Lower leg skin (tissue), 4 donors: ENCODE measurements at regions not wholly inside any gene's neighbourhood (a gene's known extent, or its start where the extent isn't known, plus 50 kb on each side); places are given as distances from the start of the nearest gene placed in this dataset.

Source experiments
- DNase-seq, 2 donors: peaks; one replicate each; pipeline ENCODE4 v3.0.0-alpha.2; 2019; ENCODE audit warnings: low spot score in 2 of 2
- H3K4me3 ChIP-seq: fragments of 200-600 bp; sonication (generic); 2 replicates; pipeline ENCODE4 v1.5.1; 2017; ENCODE audit warnings: mild to moderate bottlenecking, low read depth; ENCODE audit not compliant: poor library complexity, severe bottlenecking
- POLR2A ChIP-seq, 2 donors: fragments of 450-650 bp; IDR thresholded peaks; one replicate each; pipeline ENCODE4 v1.6.1; 2016 to 2017; ENCODE audit warnings: antibody characterized with exemption in 2 of 2, mild to moderate bottlenecking in 1 of 2, moderate library complexity in 1 of 2
- WGBS, 2 donors: methylation state at CpG; one replicate each; pipeline ENCODE4 v1.1.5; 2018; 5-methylcytosine and 5-hydroxymethylcytosine counted together
- intact Hi-C: fragments of 100-400 bp; cut with DNase I; formaldehyde crosslinking; loops from one replicate; pipeline ENCODE4 v1.15.0; 2023; ENCODE audit warnings: low total_unique reads
- TF ChIP-seq, protein P1 (sequence below), 3 donors: fragments of 450-650 bp; IDR thresholded peaks; one replicate each; pipeline ENCODE4 v1.5.1; 2016; ENCODE audit warnings: antibody characterized with exemption in 3 of 3, mild to moderate bottlenecking in 3 of 3, moderate library complexity in 2 of 3

DNA sequence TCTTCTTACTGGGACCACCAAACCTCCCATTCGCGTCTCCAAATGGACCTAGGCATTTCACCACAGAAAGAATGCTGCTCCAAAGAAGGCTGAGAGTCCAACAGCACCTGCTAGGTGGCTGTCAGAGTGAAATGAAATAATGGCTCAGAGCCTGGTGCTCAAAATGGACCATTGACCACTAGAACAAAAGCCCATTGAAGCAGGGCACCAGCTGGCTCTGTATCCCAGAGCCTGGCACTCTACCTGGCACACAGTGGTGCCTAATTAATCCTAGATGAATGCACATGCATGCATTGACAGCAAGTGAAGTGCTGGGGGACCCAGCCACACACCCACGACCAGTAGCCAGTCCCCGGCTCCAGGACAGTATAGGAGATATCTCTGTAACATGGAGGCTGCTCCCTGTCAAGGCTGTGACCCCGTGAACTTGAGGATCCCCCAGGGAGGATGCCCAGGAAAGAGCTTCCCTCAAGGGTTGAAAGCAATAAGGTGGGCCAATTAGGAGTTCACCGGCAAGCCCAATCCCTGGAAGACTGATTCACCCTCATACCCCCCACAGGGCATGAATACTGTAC is 261.3 kb downstream of the TNS1 start:
- WGBS, 2 donors, result 93 to 94% methylated on average over 5 to 6 of the region's 6 CpGs
- TF ChIP-seq, protein P1, sequence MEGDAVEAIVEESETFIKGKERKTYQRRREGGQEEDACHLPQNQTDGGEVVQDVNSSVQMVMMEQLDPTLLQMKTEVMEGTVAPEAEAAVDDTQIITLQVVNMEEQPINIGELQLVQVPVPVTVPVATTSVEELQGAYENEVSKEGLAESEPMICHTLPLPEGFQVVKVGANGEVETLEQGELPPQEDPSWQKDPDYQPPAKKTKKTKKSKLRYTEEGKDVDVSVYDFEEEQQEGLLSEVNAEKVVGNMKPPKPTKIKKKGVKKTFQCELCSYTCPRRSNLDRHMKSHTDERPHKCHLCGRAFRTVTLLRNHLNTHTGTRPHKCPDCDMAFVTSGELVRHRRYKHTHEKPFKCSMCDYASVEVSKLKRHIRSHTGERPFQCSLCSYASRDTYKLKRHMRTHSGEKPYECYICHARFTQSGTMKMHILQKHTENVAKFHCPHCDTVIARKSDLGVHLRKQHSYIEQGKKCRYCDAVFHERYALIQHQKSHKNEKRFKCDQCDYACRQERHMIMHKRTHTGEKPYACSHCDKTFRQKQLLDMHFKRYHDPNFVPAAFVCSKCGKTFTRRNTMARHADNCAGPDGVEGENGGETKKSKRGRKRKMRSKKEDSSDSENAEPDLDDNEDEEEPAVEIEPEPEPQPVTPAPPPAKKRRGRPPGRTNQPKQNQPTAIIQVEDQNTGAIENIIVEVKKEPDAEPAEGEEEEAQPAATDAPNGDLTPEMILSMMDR (IDR thresholded peaks at IDR 0.05), result no peak
- no peak for TF ChIP-seq POLR2A (IDR thresholded peaks at IDR 0.05)
- H3K4me3 ChIP-seq, result no peak overlapping the region
- no peak for DNase-seq
- intact Hi-C loops, result no loop called here

DNA sequence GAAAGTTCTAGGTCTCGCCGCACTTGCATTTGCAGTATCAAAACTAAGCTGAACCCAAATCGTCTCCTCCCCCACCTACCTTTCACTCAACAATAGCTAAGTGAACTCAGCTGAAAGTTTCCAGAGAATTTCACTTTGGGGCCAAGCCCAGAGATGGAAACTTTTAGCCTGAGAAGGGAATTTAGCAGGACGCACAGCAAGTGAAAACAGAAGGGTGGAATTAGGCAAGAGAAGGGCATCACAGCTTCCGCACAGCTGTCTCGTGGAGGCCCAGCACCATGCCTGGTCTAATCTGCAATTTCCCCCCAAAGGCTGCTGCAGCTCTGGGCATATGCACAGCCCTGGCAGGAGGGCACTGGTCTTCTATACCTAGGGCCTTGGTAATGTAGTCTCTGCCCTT is 262.0 kb downstream of the TNS1 start:
- TF ChIP-seq, protein P1 (IDR thresholded peaks at IDR 0.05), result no peak
- TF ChIP-seq POLR2A (IDR thresholded peaks at IDR 0.05), result no peak
- no peak overlapping the region for H3K4me3 ChIP-seq
- 80 to 81% methylated on average over 6 of the region's 6 CpGs for WGBS, 2 donors
- no peak for DNase-seq
- intact Hi-C loops, result no loop called here

DNA sequence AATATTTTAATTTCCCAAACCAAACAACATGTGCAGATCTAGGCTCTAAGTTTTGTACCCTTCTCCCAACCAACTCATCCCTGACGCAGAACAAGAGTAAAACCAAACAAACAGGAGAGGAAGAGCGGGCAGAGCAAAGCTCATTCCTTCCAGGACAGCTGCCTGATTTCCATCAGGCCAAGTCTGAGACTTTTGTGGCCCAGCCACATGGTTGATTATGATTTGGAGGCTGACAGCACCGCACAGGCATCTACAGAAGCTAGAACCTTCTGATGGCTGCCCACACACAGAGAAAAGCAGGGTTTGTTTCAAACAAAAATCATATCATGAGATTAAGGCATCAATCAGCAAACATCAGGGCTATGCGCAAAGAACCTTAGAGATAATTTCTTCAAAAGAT is 262.6 kb downstream of the TNS1 start:
- TF ChIP-seq POLR2A (IDR thresholded peaks at IDR 0.05), result no peak
- TF ChIP-seq, protein P1 (IDR thresholded peaks at IDR 0.05), result no peak
- intact Hi-C loops, result no loop called here
- 77 to 78% methylated on average over 4 of the region's 4 CpGs for WGBS, 2 donors
- DNase-seq, result no peak
- H3K4me3 ChIP-seq, result no peak overlapping the region

DNA sequence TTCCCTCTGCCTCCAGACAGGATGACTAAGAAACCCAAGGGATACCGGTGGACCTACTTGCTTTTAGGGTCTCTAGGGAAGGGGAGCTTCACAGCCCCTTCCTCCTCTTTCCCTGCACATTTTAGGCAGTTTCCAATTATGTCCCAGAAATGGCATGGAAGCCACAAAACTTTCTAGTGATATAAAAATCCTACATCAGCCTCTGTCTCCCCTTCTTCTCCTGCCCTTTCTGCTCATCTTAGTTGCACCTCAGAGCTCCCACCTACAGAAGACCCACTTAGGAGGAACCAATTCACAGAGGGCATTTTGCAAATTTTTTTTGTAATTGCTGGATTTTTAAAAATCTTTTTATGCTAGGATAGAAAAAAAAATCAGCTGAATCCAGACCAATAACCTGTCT is 263.1 kb downstream of the TNS1 start:
- 30 to 75% methylated on average over 1 of the region's 1 CpG for WGBS, 2 donors

DNA sequence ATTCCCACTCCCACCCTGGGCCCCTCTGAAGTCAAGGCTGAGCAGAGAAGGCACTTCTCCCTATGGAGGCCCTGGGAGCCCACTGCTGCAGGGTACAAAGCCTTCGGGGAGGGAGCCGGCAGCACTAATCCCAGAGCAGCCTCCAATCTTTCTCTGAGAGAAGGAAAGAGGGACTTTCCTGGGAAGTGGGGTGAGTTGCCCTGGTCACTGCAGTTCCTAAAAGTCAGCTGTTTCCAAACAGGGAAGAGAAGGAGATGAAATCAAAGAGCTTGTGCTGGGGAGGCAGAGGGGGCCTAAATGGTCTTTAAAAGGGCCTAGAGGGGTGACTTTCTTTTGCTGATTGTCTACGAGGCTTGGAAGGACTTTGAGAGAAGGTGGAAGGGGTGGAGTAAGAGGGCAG is 264.7 kb downstream of the TNS1 start:
- no peak for DNase-seq
- WGBS, 2 donors, result 87 to 93% methylated on average over 3 of the region's 3 CpGs
- intact Hi-C loops, result no loop called here
- TF ChIP-seq, protein P1 (IDR thresholded peaks at IDR 0.05), result no peak
- no peak for TF ChIP-seq POLR2A (IDR thresholded peaks at IDR 0.05)
- no peak overlapping the region for H3K4me3 ChIP-seq

More for the DNA sequence above, 263.1 kb downstream of the TNS1 start:
- H3K4me3 ChIP-seq, result no peak overlapping the region
- DNase-seq, result no peak
- TF ChIP-seq POLR2A (IDR thresholded peaks at IDR 0.05), result no peak
- TF ChIP-seq, protein P1 (IDR thresholded peaks at IDR 0.05), result no peak
- intact Hi-C loops, result no loop called here
